ENCODE measurements at regions not wholly inside any gene's neighbourhood (a gene's known extent, or its start where the extent isn't known, plus 50 kb on each side); places are given as distances from the start of the nearest gene placed in this dataset.
"Not testable (repeated sequence)": the region's sequence is repeated elsewhere in the genome, so short reads cannot be mapped to it uniquely, and the experiment has no call there.

DNA sequence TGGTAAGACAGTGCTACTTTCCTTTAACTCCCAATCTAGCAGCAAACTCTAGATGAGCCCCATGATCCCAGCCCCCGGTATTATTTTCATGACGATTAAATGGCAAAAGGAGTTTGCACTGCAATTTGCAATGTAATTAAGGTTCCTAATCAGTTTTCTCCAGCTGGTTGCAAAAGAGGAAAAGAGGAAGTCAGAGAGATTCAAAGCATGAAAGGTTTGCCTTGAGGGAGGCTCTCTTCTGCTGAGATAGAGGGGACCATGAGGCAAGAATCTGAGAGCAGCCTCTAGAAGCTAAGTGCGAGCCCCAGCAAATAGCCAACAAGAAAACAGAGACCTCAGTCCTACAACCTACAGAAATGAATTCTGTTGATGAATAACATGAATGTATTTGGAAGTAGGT, 527.1 kb downstream of the UQCRFS1 start:
- CTCF ChIA-PET, result interaction anchor here (0.8 kb wide), 1 partner anchor 23 kb away, joined by 3 read pairs; no protein-coding TSS in a partner anchor
- no TSS peak for BruUV-seq (replicated peaks)
- Histone ChIP-seq H3K4me3 (no peak overlapping the region), H2AFZ (ENCODE audit: control insufficient read depth, low read depth, low read length) (no peak overlapping the region), H4K20me1 (ENCODE audit: control insufficient read depth, insufficient read depth) (no peaks in the 10 kb centered on the region), H3K27me3 (replicated peaks in 1 of 2; ENCODE audit: control insufficient read depth in 2 of 2, insufficient read depth in 2 of 2, low read length in 1 of 2) (no peaks in the 10 kb centered on the region), H3K4me2 (ENCODE audit: control insufficient read depth, insufficient read depth) (no peak overlapping the region), H3K9ac (ENCODE audit: control insufficient read depth, insufficient read depth, low read length) (no peak overlapping the region), H3K36me3 (ENCODE audit: control insufficient read depth in 2 of 2, insufficient read depth in 2 of 2, low read length in 1 of 2) (no peaks in the 10 kb centered on the region), H3K4me1 (ENCODE audit: control insufficient read depth, insufficient read depth, low read length) (no peaks in the 10 kb centered on the region), H3K9me3 (replicated peaks; ENCODE audit: control insufficient read depth, insufficient read depth, low read length) (no peaks in the 10 kb centered on the region), H3K27ac (ENCODE audit: control insufficient read depth, insufficient read depth) (no peak overlapping the region), H3K79me2 (ENCODE audit: control insufficient read depth, insufficient read depth, low read length) (no peaks in the 10 kb centered on the region)
- POLR2A ChIA-PET, result no interaction called here
- in situ Hi-C loops (cut with MboI), result no loop called here
- 56% methylated on average over 3 of the region's 3 CpGs for WGBS (ENCODE audit: insufficient coverage, insufficient replicate concordance, low lambda C conversion rate, missing lambda C conversion rate)
- FAIRE-seq, result no peak
- intact Hi-C loops (cut with micrococcal nuclease; ENCODE audit: unreplicated experiment), result no loop called here
- RAD21 ChIA-PET (ENCODE audit: unreplicated experiment), result no interaction called here
- TF ChIP-seq, protein P1, sequence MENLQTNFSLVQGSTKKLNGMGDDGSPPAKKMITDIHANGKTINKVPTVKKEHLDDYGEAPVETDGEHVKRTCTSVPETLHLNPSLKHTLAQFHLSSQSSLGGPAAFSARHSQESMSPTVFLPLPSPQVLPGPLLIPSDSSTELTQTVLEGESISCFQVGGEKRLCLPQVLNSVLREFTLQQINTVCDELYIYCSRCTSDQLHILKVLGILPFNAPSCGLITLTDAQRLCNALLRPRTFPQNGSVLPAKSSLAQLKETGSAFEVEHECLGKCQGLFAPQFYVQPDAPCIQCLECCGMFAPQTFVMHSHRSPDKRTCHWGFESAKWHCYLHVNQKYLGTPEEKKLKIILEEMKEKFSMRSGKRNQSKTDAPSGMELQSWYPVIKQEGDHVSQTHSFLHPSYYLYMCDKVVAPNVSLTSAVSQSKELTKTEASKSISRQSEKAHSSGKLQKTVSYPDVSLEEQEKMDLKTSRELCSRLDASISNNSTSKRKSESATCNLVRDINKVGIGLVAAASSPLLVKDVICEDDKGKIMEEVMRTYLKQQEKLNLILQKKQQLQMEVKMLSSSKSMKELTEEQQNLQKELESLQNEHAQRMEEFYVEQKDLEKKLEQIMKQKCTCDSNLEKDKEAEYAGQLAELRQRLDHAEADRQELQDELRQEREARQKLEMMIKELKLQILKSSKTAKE (IDR thresholded peaks at IDR 0.05; ENCODE audit: low read depth, poor library complexity, severe bottlenecking), result no peak
- TF ChIP-seq CHD2 (IDR thresholded peaks at IDR 0.05; ENCODE audit: borderline replicate concordance, low read depth, low read length), result no peak
- TF ChIP-seq TCF3 (IDR thresholded peaks at IDR 0.05; ENCODE audit: borderline replicate concordance, insufficient read depth, low read depth, low read length), result no peak
- TF ChIP-seq NFYA (IDR thresholded peaks at IDR 0.05; ENCODE audit: borderline replicate concordance, low read depth, low read length), result no peak
- no peak for TF ChIP-seq POU2F2 (IDR thresholded peaks at IDR 0.05; ENCODE audit: borderline replicate concordance, low read depth, low read length)
- TF ChIP-seq, protein P2, sequence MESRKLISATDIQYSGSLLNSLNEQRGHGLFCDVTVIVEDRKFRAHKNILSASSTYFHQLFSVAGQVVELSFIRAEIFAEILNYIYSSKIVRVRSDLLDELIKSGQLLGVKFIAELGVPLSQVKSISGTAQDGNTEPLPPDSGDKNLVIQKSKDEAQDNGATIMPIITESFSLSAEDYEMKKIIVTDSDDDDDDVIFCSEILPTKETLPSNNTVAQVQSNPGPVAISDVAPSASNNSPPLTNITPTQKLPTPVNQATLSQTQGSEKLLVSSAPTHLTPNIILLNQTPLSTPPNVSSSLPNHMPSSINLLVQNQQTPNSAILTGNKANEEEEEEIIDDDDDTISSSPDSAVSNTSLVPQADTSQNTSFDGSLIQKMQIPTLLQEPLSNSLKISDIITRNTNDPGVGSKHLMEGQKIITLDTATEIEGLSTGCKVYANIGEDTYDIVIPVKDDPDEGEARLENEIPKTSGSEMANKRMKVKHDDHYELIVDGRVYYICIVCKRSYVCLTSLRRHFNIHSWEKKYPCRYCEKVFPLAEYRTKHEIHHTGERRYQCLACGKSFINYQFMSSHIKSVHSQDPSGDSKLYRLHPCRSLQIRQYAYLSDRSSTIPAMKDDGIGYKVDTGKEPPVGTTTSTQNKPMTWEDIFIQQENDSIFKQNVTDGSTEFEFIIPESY (IDR thresholded peaks at IDR 0.05), result no peak
- TF ChIP-seq, protein P3, sequence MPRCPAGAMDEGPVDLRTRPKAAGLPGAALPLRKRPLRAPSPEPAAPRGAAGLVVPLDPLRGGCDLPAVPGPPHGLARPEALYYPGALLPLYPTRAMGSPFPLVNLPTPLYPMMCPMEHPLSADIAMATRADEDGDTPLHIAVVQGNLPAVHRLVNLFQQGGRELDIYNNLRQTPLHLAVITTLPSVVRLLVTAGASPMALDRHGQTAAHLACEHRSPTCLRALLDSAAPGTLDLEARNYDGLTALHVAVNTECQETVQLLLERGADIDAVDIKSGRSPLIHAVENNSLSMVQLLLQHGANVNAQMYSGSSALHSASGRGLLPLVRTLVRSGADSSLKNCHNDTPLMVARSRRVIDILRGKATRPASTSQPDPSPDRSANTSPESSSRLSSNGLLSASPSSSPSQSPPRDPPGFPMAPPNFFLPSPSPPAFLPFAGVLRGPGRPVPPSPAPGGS (IDR thresholded peaks at IDR 0.05; ENCODE audit: borderline replicate concordance, insufficient read depth, low read depth, low read length, poor library complexity, severe bottlenecking), result no peak
- TF ChIP-seq, protein P4, sequence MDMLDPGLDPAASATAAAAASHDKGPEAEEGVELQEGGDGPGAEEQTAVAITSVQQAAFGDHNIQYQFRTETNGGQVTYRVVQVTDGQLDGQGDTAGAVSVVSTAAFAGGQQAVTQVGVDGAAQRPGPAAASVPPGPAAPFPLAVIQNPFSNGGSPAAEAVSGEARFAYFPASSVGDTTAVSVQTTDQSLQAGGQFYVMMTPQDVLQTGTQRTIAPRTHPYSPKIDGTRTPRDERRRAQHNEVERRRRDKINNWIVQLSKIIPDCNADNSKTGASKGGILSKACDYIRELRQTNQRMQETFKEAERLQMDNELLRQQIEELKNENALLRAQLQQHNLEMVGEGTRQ (IDR thresholded peaks at IDR 0.05; ENCODE audit: borderline replicate concordance, low read depth, low read length), result no peak
- no peak for TF ChIP-seq JUND (IDR thresholded peaks at IDR 0.05; ENCODE audit: low read depth, low read length)
- TF ChIP-seq KDM1A (IDR thresholded peaks at IDR 0.05; ENCODE audit: borderline replicate concordance), result no peak
- no peak for TF ChIP-seq CBX3 (IDR thresholded peaks at IDR 0.05; ENCODE audit: borderline replicate concordance, low read depth)
- DNase-seq (ENCODE audit: low read depth, low spot score), result no peak
- SMC1A ChIA-PET (ENCODE audit: uncharacterized antibody, unreplicated experiment), result no interaction called here
- no peak for ATAC-seq

DNA sequence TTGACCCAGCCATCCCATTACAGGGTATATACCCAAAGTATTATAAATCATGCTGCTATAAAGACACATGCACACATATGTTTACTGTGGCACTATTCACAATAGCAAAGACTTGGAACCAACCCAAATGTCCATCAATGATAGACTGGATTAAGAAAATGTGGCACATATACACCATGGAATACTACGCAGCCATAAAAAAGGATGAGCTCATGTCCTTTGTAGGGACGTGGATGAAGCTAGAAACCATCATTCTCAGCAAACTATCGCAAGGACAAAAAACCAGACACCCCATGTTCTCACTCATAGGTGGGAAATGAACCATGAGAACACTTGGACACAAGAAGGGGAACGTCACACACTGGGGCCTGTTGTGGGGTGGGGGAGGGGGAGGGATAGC, 527.9 kb downstream of the UQCRFS1 start:
- DNase-seq (ENCODE audit: low read depth, low spot score); H3K27ac ChIP-seq (ENCODE audit: control insufficient read depth, insufficient read depth); H3K9ac ChIP-seq (ENCODE audit: control insufficient read depth, insufficient read depth, low read length); POLR2A ChIA-PET; H3K4me1 ChIP-seq (ENCODE audit: control insufficient read depth, insufficient read depth, low read length); ATAC-seq; H3K4me2 ChIP-seq (ENCODE audit: control insufficient read depth, insufficient read depth); FAIRE-seq; RAD21 ChIA-PET (ENCODE audit: unreplicated experiment); H4K20me1 ChIP-seq (ENCODE audit: control insufficient read depth, insufficient read depth); SMC1A ChIA-PET (ENCODE audit: uncharacterized antibody, unreplicated experiment); H3K79me2 ChIP-seq (ENCODE audit: control insufficient read depth, insufficient read depth, low read length); H3K36me3 ChIP-seq (ENCODE audit: control insufficient read depth in 2 of 2, insufficient read depth in 2 of 2, low read length in 1 of 2); H3K9me3 ChIP-seq (replicated peaks; ENCODE audit: control insufficient read depth, insufficient read depth, low read length); H3K27me3 ChIP-seq (replicated peaks in 1 of 2; ENCODE audit: control insufficient read depth in 2 of 2, insufficient read depth in 2 of 2, low read length in 1 of 2); intact Hi-C loops (cut with micrococcal nuclease; ENCODE audit: unreplicated experiment); H3K4me3 ChIP-seq; in situ Hi-C loops (cut with MboI); BruUV-seq (replicated peaks); H2AFZ ChIP-seq (ENCODE audit: control insufficient read depth, low read depth, low read length): not testable (repeated sequence)
- WGBS (ENCODE audit: insufficient coverage, insufficient replicate concordance, low lambda C conversion rate, missing lambda C conversion rate), result 0% methylated on average over 4 of the region's 4 CpGs
- CTCF ChIA-PET, result interaction anchor here (0.6 to 0.8 kb wide), 2 partner anchors 20 to 24 kb away, joined by 3 read pairs; no protein-coding TSS in a partner anchor
